Central memory CD8-positive, alpha-beta T cell (primary cell): ENCODE measurements at regions not wholly inside any gene's neighbourhood (a gene's known extent, or its start where the extent isn't known, plus 50 kb on each side); places are given as distances from the start of the nearest gene placed in this dataset.
"Not testable (repeated sequence)": the region's sequence is repeated elsewhere in the genome, so short reads cannot be mapped to it uniquely, and the experiment has no call there.

Experiments
- ATAC-seq: fragments of 150-1000 bp; cut with Tn5 transposase; replicated peaks from 2 replicates; pipeline ENCODE4 v1.10.0; 2022; ENCODE audit warnings: mild to moderate bottlenecking, moderate FRiP score, moderate number of reproducible peaks; ENCODE audit not compliant: poor library complexity, severe bottlenecking; ENCODE audit errors: extremely low read depth
- DNase-seq, 2 donors: peaks; one replicate each; pipeline ENCODE4 v3.0.0; 2021; ENCODE audit warnings: low spot score in 2 of 2
- H3K27ac Mint-ChIP-seq: one replicate; pipeline ENCODE4 v1.8.0; 2022; ENCODE audit warnings: low read depth, mild to moderate bottlenecking, moderate library complexity, mixed read lengths
- H3K27me3 Mint-ChIP-seq: one replicate; pipeline ENCODE4 v1.8.0; 2022; ENCODE audit warnings: mixed read lengths
- H3K36me3 Mint-ChIP-seq: one replicate; pipeline ENCODE4 v1.8.0; 2022; ENCODE audit warnings: mild to moderate bottlenecking, moderate library complexity, mixed read lengths; ENCODE audit not compliant: insufficient read depth
- H3K4me1 Mint-ChIP-seq: one replicate; pipeline ENCODE4 v1.8.0; 2022; ENCODE audit warnings: mixed read lengths
- H3K4me3 Mint-ChIP-seq: one replicate; pipeline ENCODE4 v1.8.0; 2022; ENCODE audit warnings: mild to moderate bottlenecking, moderate library complexity, mixed read lengths
- H3K9me3 Mint-ChIP-seq: one replicate; pipeline ENCODE4 v1.8.0; 2022; ENCODE audit warnings: mixed read lengths

- Mint-ChIP-seq H3K36me3 (no peaks in the 10 kb centered on the region), H3K9me3 (peaks cover 25% of the 10 kb centered on the region)
- ATAC-seq = no peak
Observed at GRCh38 chr9:82764061-82764668, 298.8 kb downstream of the RASEF start.

GRCh38 chr9:82774707-82775231, 288.2 kb downstream of the RASEF start:
- peaks cover 12% of the 10 kb centered on the region for H3K9me3 Mint-ChIP-seq
- not testable (repeated sequence) for ATAC-seq, H3K4me1 Mint-ChIP-seq, H3K4me3 Mint-ChIP-seq, H3K36me3 Mint-ChIP-seq, DNase-seq, H3K27me3 Mint-ChIP-seq, H3K27ac Mint-ChIP-seq

More at GRCh38 chr9:82764061-82764668, 298.8 kb downstream of the RASEF start:
- H3K4me3 Mint-ChIP-seq = no peak overlapping the region
- H3K27me3 Mint-ChIP-seq = no peaks in the 10 kb centered on the region
- no peaks in the 10 kb centered on the region for H3K4me1 Mint-ChIP-seq
- no peak for DNase-seq
- no peak overlapping the region for H3K27ac Mint-ChIP-seq

GRCh38 chr9:82776508-82776907, 286.4 kb downstream of the RASEF start:
- H3K4me1 Mint-ChIP-seq = no peaks in the 10 kb centered on the region
- H3K27me3 Mint-ChIP-seq = no peaks in the 10 kb centered on the region
- peaks cover 13% of the 10 kb centered on the region for H3K9me3 Mint-ChIP-seq
- no peak for ATAC-seq
- no peak for DNase-seq
- no peak overlapping the region for H3K4me3 Mint-ChIP-seq
- peaks cover 2% of the 10 kb centered on the region for H3K36me3 Mint-ChIP-seq
- no peak overlapping the region for H3K27ac Mint-ChIP-seq

GRCh38 chr9:82777366-82777765, 285.6 kb downstream of the RASEF start:
- DNase-seq = no peak
- H3K27me3 Mint-ChIP-seq = no peaks in the 10 kb centered on the region

GRCh38 chr9:82778923-82779322, 284.0 kb downstream of the RASEF start:
- peaks cover 25% of the 10 kb centered on the region for H3K9me3 Mint-ChIP-seq
- not testable (repeated sequence) for DNase-seq, ATAC-seq, H3K27me3 Mint-ChIP-seq, H3K36me3 Mint-ChIP-seq, H3K4me3 Mint-ChIP-seq, H3K4me1 Mint-ChIP-seq, H3K27ac Mint-ChIP-seq

More at GRCh38 chr9:82777366-82777765, 285.6 kb downstream of the RASEF start:
- Mint-ChIP-seq H3K27ac (no peak overlapping the region), H3K4me3 (no peak overlapping the region), H3K4me1 (no peaks in the 10 kb centered on the region), H3K9me3 (peaks cover 19% of the 10 kb centered on the region), H3K36me3 (peaks cover 2% of the 10 kb centered on the region)
- no peak for ATAC-seq

- Mint-ChIP-seq H3K4me3 (no peak overlapping the region), H3K4me1 (no peaks in the 10 kb centered on the region), H3K27me3 (no peaks in the 10 kb centered on the region), H3K27ac (no peak overlapping the region), H3K9me3 (peaks cover 26% of the 10 kb centered on the region), H3K36me3 (peaks cover under 1% of the 10 kb centered on the region)
- DNase-seq = no peak
- ATAC-seq = no peak
Observed at GRCh38 chr9:82780017-82780416, 282.9 kb downstream of the RASEF start.

- no peaks in the 10 kb centered on the region for H3K36me3 Mint-ChIP-seq
- no peaks in the 10 kb centered on the region for H3K4me1 Mint-ChIP-seq
- no peak for DNase-seq
- H3K9me3 Mint-ChIP-seq = peaks cover 26% of the 10 kb centered on the region
- no peak overlapping the region for H3K4me3 Mint-ChIP-seq
- no peaks in the 10 kb centered on the region for H3K27me3 Mint-ChIP-seq
- no peak overlapping the region for H3K27ac Mint-ChIP-seq
- ATAC-seq = no peak
Observed at GRCh38 chr9:82781921-82782392, 281.0 kb downstream of the RASEF start.

- DNase-seq (no peak), ATAC-seq (no peak)
- Mint-ChIP-seq H3K36me3 (no peaks in the 10 kb centered on the region), H3K9me3 (peaks cover 19% of the 10 kb centered on the region), H3K27ac (no peak overlapping the region), H3K27me3 (no peaks in the 10 kb centered on the region), H3K4me1 (no peaks in the 10 kb centered on the region), H3K4me3 (no peak overlapping the region)
Observed at GRCh38 chr9:82783045-82783444, 279.9 kb downstream of the RASEF start.

- Mint-ChIP-seq H3K27ac (no peak overlapping the region), H3K36me3 (no peaks in the 10 kb centered on the region), H3K27me3 (no peaks in the 10 kb centered on the region), H3K9me3 (peaks cover 24% of the 10 kb centered on the region), H3K4me3 (no peak overlapping the region), H3K4me1 (no peaks in the 10 kb centered on the region)
- no peak for DNase-seq
- ATAC-seq = no peak
Observed at GRCh38 chr9:82784589-82784988, 278.4 kb downstream of the RASEF start.

- Mint-ChIP-seq H3K27ac (no peak overlapping the region), H3K27me3 (no peaks in the 10 kb centered on the region), H3K4me1 (no peaks in the 10 kb centered on the region), H3K4me3 (no peak overlapping the region), H3K36me3 (no peaks in the 10 kb centered on the region), H3K9me3 (peaks cover 10% of the 10 kb centered on the region)
- ATAC-seq (no peak), DNase-seq (no peak)
Observed at GRCh38 chr9:82789155-82789824, 273.7 kb downstream of the RASEF start.

- no peak for DNase-seq
- Mint-ChIP-seq H3K27ac (no peak overlapping the region), H3K4me3 (no peak overlapping the region), H3K4me1 (no peaks in the 10 kb centered on the region), H3K27me3 (no peaks in the 10 kb centered on the region), H3K36me3 (no peaks in the 10 kb centered on the region), H3K9me3 (peaks cover 10% of the 10 kb centered on the region)
- ATAC-seq = no peak
Observed at GRCh38 chr9:82790875-82791274, 272.1 kb downstream of the RASEF start.

GRCh38 chr9:82791692-82792091, 271.2 kb downstream of the RASEF start:
- H3K4me1 Mint-ChIP-seq = no peaks in the 10 kb centered on the region
- no peak overlapping the region for H3K4me3 Mint-ChIP-seq
- H3K27ac Mint-ChIP-seq = no peak overlapping the region
- DNase-seq (no peak), ATAC-seq (no peak)
- H3K27me3 Mint-ChIP-seq = no peaks in the 10 kb centered on the region
- no peaks in the 10 kb centered on the region for H3K36me3 Mint-ChIP-seq
- H3K9me3 Mint-ChIP-seq = peaks cover 10% of the 10 kb centered on the region

- Mint-ChIP-seq H3K9me3 (no peaks in the 10 kb centered on the region), H3K36me3 (no peaks in the 10 kb centered on the region), H3K27ac (no peak overlapping the region), H3K27me3 (no peaks in the 10 kb centered on the region), H3K4me1 (no peaks in the 10 kb centered on the region), H3K4me3 (no peak overlapping the region)
- no peak for DNase-seq
- ATAC-seq = no peak
Observed at GRCh38 chr9:82797534-82797933, 265.4 kb downstream of the RASEF start.
